Activated CD8-positive, alpha-beta T cell treated with anti-CD3 and anti-CD28 coated beads for 36 hours (primary cell): ENCODE measurements at regions not wholly inside any gene's neighbourhood (a gene's known extent, or its start where the extent isn't known, plus 50 kb on each side); places are given as distances from the start of the nearest gene placed in this dataset.

Source experiments
- ATAC-seq: fragments of 200-7000 bp; cut with Tn5 transposase; one replicate; pipeline ENCODE4 v1.10.0; 2021; ENCODE audit warnings: mild to moderate bottlenecking, moderate library complexity
- CTCF ChIA-PET: fragments of 350-600 bp; sonication (Branson Sonifier 250); formaldehyde crosslinking; loops from one replicate; lab custom pipeline; 2021; ENCODE audit warnings: antibody characterized with exemption; lab: Charles Lee
- POLR2A ChIA-PET: fragments of 350-600 bp; sonication (Branson Sonifier 250); formaldehyde crosslinking; loops from one replicate; lab custom pipeline; 2021; ENCODE audit warnings: antibody characterized with exemption; lab: Charles Lee
- DNase-seq: peaks from one replicate; pipeline ENCODE4 v3.0.0-alpha.2; 2020
- H3K27ac Mint-ChIP-seq: one replicate; pipeline ENCODE4 v1.8.0; 2021; ENCODE audit warnings: mild to moderate bottlenecking, mixed read lengths
- H3K27me3 Mint-ChIP-seq: one replicate; pipeline ENCODE4 v1.8.0; 2021; ENCODE audit warnings: mixed read lengths
- H3K36me3 Mint-ChIP-seq: one replicate; pipeline ENCODE4 v1.8.0; 2021; ENCODE audit warnings: low read depth, mixed read lengths
- H3K4me1 Mint-ChIP-seq: one replicate; pipeline ENCODE4 v1.8.0; 2021; ENCODE audit warnings: low read depth, mixed read lengths
- H3K4me3 Mint-ChIP-seq: one replicate; pipeline ENCODE4 v1.8.0; 2021; ENCODE audit warnings: mild to moderate bottlenecking, moderate library complexity, mixed read lengths
- H3K9me3 Mint-ChIP-seq: one replicate; pipeline ENCODE4 v1.8.0; 2021; ENCODE audit warnings: mixed read lengths
- intact Hi-C: fragments of 100-400 bp; cut with micrococcal nuclease; formaldehyde crosslinking; loops from one replicate; pipeline ENCODE4 v1.10.0; 2022
- TF ChIP-seq, protein P1 (sequence below): fragments of 200-600 bp; IDR thresholded peaks from one replicate; pipeline ENCODE4 v1.8.0; 2022; ENCODE audit warnings: antibody characterized with exemption, mild to moderate bottlenecking

DNA sequence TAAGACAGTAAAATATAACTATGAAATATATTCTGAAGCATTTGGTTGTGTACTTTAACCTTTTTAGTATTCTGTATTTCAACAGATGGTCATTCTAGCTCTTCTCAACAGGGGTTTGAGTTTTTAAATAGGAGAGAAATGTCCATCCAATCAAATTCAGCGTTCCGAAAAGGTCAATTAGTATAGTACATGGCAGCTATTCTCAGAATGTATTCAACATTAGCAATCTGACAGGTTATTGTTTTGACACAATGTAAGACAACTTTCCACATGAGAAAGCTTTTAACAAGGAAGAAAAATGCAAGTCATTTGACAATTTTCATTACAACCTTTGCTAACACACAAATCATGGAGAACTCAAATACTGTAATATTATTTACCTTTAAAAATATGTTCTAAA lies 996.3 kb upstream of the CDH10 start:
- Mint-ChIP-seq H3K4me3 (no peak overlapping the region), H3K4me1 (no peaks in the 10 kb centered on the region), H3K9me3 (peaks cover 12% of the 10 kb centered on the region), H3K27ac (no peak overlapping the region), H3K27me3 (no peaks in the 10 kb centered on the region), H3K36me3 (no peaks in the 10 kb centered on the region)
- ChIA-PET CTCF (no interaction called here), POLR2A (no interaction called here)
- TF ChIP-seq, protein P1, sequence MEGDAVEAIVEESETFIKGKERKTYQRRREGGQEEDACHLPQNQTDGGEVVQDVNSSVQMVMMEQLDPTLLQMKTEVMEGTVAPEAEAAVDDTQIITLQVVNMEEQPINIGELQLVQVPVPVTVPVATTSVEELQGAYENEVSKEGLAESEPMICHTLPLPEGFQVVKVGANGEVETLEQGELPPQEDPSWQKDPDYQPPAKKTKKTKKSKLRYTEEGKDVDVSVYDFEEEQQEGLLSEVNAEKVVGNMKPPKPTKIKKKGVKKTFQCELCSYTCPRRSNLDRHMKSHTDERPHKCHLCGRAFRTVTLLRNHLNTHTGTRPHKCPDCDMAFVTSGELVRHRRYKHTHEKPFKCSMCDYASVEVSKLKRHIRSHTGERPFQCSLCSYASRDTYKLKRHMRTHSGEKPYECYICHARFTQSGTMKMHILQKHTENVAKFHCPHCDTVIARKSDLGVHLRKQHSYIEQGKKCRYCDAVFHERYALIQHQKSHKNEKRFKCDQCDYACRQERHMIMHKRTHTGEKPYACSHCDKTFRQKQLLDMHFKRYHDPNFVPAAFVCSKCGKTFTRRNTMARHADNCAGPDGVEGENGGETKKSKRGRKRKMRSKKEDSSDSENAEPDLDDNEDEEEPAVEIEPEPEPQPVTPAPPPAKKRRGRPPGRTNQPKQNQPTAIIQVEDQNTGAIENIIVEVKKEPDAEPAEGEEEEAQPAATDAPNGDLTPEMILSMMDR = no peak
- no peak for DNase-seq
- intact Hi-C loops = no loop called here
- ATAC-seq = no peak

DNA sequence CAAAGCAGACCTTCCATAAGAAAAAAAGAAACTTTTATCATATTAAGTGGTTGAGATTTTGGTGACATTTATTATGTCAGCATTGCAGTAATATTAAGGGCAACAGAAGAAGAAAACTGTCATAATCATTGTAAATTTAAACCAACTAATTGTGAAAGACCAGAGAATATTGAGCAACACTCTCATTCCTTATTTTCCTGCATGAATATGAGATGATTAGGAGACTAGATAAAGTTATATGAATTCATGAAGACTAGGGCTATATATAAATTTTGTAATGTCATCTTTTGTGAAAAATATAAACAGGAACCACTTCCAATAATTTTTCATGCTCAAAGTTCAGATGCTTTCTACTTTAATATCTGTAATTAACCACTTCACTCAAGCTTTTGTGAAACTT lies 974.5 kb upstream of the CDH10 start:
- H3K9me3 Mint-ChIP-seq = peaks cover 6% of the 10 kb centered on the region
- no peaks in the 10 kb centered on the region for H3K4me1 Mint-ChIP-seq
- TF ChIP-seq, protein P1 = no peak
- ChIA-PET CTCF (no interaction called here), POLR2A (no interaction called here)
- no peak overlapping the region for H3K4me3 Mint-ChIP-seq
- no peaks in the 10 kb centered on the region for H3K36me3 Mint-ChIP-seq
- no peak overlapping the region for H3K27ac Mint-ChIP-seq
- DNase-seq (no peak), ATAC-seq (no peak)
- no peaks in the 10 kb centered on the region for H3K27me3 Mint-ChIP-seq
- intact Hi-C loops = no loop called here

DNA sequence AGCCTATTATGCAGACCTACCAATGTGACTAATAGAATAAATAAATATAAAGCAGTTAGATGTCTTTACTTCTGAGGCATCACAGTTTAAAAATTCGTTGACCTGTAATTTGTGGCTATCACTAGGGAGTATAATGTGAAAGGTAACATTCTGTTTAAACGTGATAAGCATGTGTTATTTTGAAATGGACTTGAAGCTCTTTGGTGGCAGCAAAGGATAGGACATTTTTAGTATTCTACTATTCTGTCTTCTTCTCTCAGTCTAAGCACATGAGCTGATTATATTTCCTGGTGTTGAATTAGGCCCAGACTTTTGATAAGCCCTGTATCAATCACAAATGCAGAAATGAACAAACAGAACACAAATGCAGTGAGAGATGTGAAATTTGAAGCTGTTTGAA lies 974.0 kb upstream of the CDH10 start:
- TF ChIP-seq, protein P1 = no peak
- intact Hi-C loops = no loop called here
- Mint-ChIP-seq H3K27me3 (no peaks in the 10 kb centered on the region), H3K9me3 (peaks cover 6% of the 10 kb centered on the region), H3K4me3 (no peak overlapping the region), H3K27ac (no peak overlapping the region), H3K36me3 (no peaks in the 10 kb centered on the region), H3K4me1 (no peaks in the 10 kb centered on the region)
- CTCF ChIA-PET = no interaction called here
- DNase-seq (no peak), ATAC-seq (no peak)
- POLR2A ChIA-PET = no interaction called here

DNA sequence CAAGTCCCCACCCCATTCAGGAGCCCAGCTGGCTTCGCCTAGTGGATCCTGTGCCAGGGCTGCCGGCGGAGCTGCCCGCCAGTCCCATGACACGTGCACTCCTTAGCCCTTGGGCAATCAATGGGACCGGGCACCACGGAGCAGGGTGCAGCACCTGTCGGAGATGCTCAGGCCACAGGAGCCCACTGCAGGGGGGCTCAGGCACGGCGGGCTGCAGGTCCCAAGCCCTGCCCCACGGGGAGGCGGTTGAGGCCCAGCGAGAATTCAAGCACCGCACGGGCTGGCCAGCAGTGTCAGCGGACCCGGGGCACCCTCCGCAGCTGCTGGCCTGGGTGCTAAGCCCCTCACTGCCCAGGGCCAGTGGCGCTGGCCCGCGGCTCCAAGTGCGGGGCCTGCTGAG lies 969.7 kb upstream of the CDH10 start:
- no peak for ATAC-seq
- Mint-ChIP-seq H3K4me1 (no peaks in the 10 kb centered on the region), H3K4me3 (no peak overlapping the region), H3K36me3 (no peaks in the 10 kb centered on the region), H3K27ac (no peak overlapping the region), H3K9me3 (peaks cover 7% of the 10 kb centered on the region), H3K27me3 (no peaks in the 10 kb centered on the region)
- no peak for DNase-seq
- ChIA-PET CTCF (no interaction called here), POLR2A (no interaction called here)
- intact Hi-C loops = no loop called here
- TF ChIP-seq, protein P1 = no peak

DNA sequence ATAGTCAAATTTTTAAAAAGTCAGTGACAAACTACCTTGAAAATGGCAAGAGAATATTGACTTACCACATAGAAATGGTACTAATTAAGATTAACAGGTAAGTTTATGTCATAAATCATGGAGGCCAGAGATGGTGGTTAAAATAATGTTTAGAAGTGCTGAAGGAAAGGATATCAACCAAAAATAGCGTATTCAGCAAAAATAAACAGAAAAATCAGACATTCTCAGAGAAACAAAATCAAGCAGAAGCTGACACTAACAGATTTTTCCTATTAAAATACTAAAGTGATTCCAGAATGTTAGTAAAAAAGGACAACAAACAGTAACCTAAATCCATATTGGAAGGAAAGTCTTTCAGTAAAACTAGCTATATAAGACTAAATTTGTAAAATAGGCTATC lies 959.9 kb upstream of the CDH10 start:
- ATAC-seq = no peak
- no peaks in the 10 kb centered on the region for H3K4me1 Mint-ChIP-seq
- POLR2A ChIA-PET = no interaction called here

More for the DNA sequence above, 959.9 kb upstream of the CDH10 start:
- Mint-ChIP-seq H3K27ac (no peak overlapping the region), H3K9me3 (peaks cover 5% of the 10 kb centered on the region), H3K4me3 (no peak overlapping the region), H3K36me3 (no peaks in the 10 kb centered on the region), H3K27me3 (no peaks in the 10 kb centered on the region)
- TF ChIP-seq, protein P1 = no peak
- no peak for DNase-seq
- CTCF ChIA-PET = no interaction called here
- intact Hi-C loops = no loop called here
